ENCODE measurements at regions not wholly inside any gene's neighbourhood (a gene's known extent, or its start where the extent isn't known, plus 50 kb on each side); places are given as distances from the start of the nearest gene placed in this dataset.

- H3K4me3 ChIP-seq (ENCODE audit: low read depth, low read length), result no peak overlapping the region
- H3K27me3 ChIP-seq, result no peaks in the 10 kb centered on the region
- H3K36me3 ChIP-seq, result no peaks in the 10 kb centered on the region
- H3K4me1 ChIP-seq, result no peaks in the 10 kb centered on the region
- no peak for DNase-seq
- H3K9me3 ChIP-seq, result no peaks in the 10 kb centered on the region; the same call in 1 of the 2 replicates
- TF ChIP-seq, protein P1, sequence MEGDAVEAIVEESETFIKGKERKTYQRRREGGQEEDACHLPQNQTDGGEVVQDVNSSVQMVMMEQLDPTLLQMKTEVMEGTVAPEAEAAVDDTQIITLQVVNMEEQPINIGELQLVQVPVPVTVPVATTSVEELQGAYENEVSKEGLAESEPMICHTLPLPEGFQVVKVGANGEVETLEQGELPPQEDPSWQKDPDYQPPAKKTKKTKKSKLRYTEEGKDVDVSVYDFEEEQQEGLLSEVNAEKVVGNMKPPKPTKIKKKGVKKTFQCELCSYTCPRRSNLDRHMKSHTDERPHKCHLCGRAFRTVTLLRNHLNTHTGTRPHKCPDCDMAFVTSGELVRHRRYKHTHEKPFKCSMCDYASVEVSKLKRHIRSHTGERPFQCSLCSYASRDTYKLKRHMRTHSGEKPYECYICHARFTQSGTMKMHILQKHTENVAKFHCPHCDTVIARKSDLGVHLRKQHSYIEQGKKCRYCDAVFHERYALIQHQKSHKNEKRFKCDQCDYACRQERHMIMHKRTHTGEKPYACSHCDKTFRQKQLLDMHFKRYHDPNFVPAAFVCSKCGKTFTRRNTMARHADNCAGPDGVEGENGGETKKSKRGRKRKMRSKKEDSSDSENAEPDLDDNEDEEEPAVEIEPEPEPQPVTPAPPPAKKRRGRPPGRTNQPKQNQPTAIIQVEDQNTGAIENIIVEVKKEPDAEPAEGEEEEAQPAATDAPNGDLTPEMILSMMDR (IDR thresholded peaks at IDR 0.05; ENCODE audit: low read depth, low read length), result no peak
Observed at GRCh38 chr12:131589221-131589897, 121.5 kb upstream of the SFSWAP start.

DNA sequence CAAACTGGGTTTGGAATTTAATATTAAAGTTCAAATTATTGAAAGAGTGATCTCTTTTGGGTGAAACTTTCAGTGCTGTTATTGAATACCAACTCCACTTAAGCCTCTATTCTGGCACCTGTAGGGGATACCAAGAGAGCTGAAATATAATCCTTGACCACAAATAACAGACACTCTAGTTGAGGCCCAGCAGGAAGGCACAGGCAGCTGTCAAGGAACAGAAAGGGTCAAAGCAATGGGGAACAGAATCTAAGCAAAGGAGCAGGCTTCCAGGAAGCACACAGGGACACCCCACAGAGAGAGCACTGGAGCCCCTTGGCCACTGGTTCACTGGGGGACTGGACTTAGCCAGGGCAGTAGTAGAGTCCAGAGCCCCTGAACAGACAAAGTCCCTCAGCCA, 120.9 kb upstream of the SFSWAP start:
- no peak for DNase-seq
- Histone ChIP-seq H3K4me3 (ENCODE audit: low read depth, low read length) (no peak overlapping the region), H3K9me3 (no peaks in the 10 kb centered on the region; the same call in 1 of the 2 replicates), H3K4me1 (no peaks in the 10 kb centered on the region), H3K27me3 (no peaks in the 10 kb centered on the region), H3K36me3 (no peaks in the 10 kb centered on the region)
- TF ChIP-seq, protein P1 (IDR thresholded peaks at IDR 0.05; ENCODE audit: low read depth, low read length), result no peak

DNA sequence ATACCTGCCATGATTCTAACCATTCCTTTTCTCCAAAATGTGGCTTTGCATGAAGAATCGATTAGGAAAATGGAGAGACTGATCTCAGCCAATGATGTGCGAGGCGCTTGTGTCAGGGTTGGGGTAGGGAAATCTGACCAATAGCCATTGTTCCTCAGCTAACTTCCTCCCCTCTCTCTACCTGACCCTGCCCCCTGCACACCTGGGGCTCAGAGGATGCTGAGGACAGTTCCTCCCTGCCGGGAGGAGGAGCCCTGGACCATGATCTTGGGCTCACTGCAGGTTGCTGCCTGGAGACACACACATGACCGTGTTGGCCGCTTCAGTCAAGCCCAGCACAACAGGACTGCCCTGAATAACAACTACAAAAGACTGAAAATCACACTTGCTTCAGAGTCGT, 119.8 kb upstream of the SFSWAP start:
- H3K36me3 ChIP-seq, result no peaks in the 10 kb centered on the region
- no peaks in the 10 kb centered on the region for H3K27me3 ChIP-seq
- H3K4me1 ChIP-seq, result no peaks in the 10 kb centered on the region
- no peaks in the 10 kb centered on the region; the same call in 1 of the 2 replicates for H3K9me3 ChIP-seq
- TF ChIP-seq, protein P1 (IDR thresholded peaks at IDR 0.05; ENCODE audit: low read depth, low read length), result no peak
- H3K4me3 ChIP-seq (ENCODE audit: low read depth, low read length), result no peak overlapping the region
- no peak for DNase-seq

DNA sequence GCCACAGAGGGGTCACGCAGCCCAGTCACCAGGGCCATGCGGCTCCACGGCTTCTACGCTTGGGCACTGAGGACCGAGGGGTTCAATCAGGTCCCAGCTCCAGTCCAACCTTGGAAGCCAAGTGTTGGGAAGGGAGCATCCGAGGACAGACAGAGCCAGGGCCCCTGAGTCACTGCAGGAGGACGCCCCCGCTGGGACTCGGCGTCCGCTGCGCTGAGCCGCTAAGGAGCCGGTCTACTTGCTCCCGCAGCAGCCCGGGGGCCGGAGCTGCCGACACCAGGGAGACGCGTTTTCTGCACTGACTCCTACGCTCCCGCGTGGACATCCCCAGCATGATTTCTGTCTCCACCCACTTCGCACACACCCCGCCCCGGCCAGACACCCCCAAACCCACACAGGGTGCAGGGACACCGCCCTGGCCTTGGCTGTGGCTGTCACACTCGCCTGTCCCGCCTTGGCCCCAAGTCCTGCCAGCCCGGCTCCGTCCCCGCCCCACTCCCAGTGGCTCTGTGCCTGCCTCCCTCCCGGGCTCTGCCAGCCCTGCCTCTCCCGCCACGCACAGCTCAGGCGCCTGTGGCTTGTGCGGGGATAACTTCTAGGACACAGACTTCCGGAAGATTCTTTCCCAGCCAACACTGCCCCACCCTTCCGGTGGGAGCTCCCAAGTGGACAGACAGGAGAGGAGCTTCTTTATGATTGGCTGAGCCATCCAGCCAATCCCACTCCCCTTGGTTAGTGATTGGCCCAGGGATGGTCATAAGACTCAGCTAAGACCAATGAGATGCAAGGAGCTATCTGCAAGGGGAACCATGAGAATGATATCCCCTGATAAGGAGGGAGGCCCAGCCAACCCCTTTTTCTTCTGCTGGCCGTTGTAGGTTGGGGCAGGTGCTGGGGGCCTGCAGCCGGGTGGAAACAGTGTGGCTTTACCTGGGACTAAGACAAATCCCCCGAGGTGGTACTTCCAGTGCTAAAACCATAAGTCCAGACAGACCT, 118.9 kb upstream of the SFSWAP start:
- Histone ChIP-seq H3K9me3 (no peaks in the 10 kb centered on the region; the same call in 1 of the 2 replicates), H3K4me3 (ENCODE audit: low read depth, low read length) (no peak overlapping the region), H3K36me3 (no peaks in the 10 kb centered on the region), H3K4me1 (no peaks in the 10 kb centered on the region), H3K27me3 (no peaks in the 10 kb centered on the region)
- TF ChIP-seq, protein P1 (IDR thresholded peaks at IDR 0.05; ENCODE audit: low read depth, low read length), result no peak
- no peak for DNase-seq

- Histone ChIP-seq H3K9me3 (no peaks in the 10 kb centered on the region), H3K4me3 (ENCODE audit: low read depth, low read length) (no peak overlapping the region), H3K27me3 (no peaks in the 10 kb centered on the region), H3K4me1 (no peaks in the 10 kb centered on the region), H3K36me3 (no peaks in the 10 kb centered on the region)
- DNase-seq, result no peak
- TF ChIP-seq, protein P1 (IDR thresholded peaks at IDR 0.05; ENCODE audit: low read depth, low read length), result no peak
Observed at GRCh38 chr12:131592972-131593371, 117.9 kb upstream of the SFSWAP start.

Data from BE2C (cell line).